HepG2 (cell line): ENCODE measurements at regions not wholly inside any gene's neighbourhood (a gene's known extent, or its start where the extent isn't known, plus 50 kb on each side); places are given as distances from the start of the nearest gene placed in this dataset.

Experiments
- ARNTL ChIP-seq: sonication (generic); formaldehyde crosslinking; IDR thresholded peaks from 2 replicates; pipeline ENCODE4 v1.4.0; 2020; ENCODE audit warnings: mild to moderate bottlenecking, missing genetic modification reagents
- ATF3 ChIP-seq: sonication (generic); formaldehyde crosslinking; IDR thresholded peaks from 2 replicates; pipeline ENCODE4 v1.4.0; 2020; ENCODE audit warnings: missing genetic modification reagents
- CEBPB ChIP-seq: IDR thresholded peaks from 2 replicates; pipeline ENCODE4 v1.6.1; 2011; ENCODE audit warnings: low read depth, low read length, improper control_type of control experiment, borderline replicate concordance
- FLYWCH1 ChIP-seq: sonication (generic); formaldehyde crosslinking; IDR thresholded peaks from 2 replicates; pipeline ENCODE4 v1.8.1; 2023; ENCODE audit warnings: mild to moderate bottlenecking, missing genetic modification reagents
- FOXK2 ChIP-seq: fragments of 450-650 bp; IDR thresholded peaks from 2 replicates; pipeline ENCODE4 v1.6.1; 2016
- GABPB1 ChIP-seq: IDR thresholded peaks from 2 replicates; pipeline ENCODE4 v1.6.1; 2016; ENCODE audit warnings: mild to moderate bottlenecking, missing genetic modification reagents, moderate library complexity, missing compliant biosample characterization
- KDM5A ChIP-seq: fragments of 200-600 bp; sonication (generic); IDR thresholded peaks from 2 replicates; pipeline ENCODE4 v1.7.0; 2018; ENCODE audit warnings: antibody characterized with exemption, mild to moderate bottlenecking, low read length, borderline replicate concordance
- MED8 ChIP-seq: sonication (generic); formaldehyde crosslinking; IDR thresholded peaks from 2 replicates; pipeline ENCODE4 v1.8.1; 2023; ENCODE audit warnings: mild to moderate bottlenecking, missing genetic modification reagents; ENCODE audit not compliant: insufficient replicate concordance
- MIER2 ChIP-seq: IDR thresholded peaks from 2 replicates; pipeline ENCODE4 v1.6.1; 2016; ENCODE audit warnings: missing biosample characterization, missing genetic modification reagents
- MNT ChIP-seq: fragments of 450-650 bp; IDR thresholded peaks from 2 replicates; pipeline ENCODE4 v1.6.1; 2016
- RFXANK ChIP-seq: IDR thresholded peaks from 2 replicates; pipeline ENCODE4 v1.6.1; 2016
- THYN1 ChIP-seq: sonication (generic); formaldehyde crosslinking; IDR thresholded peaks from 2 replicates; pipeline ENCODE4 v1.8.1; 2023; ENCODE audit warnings: low read depth, mild to moderate bottlenecking, moderate library complexity, missing genetic modification reagents, borderline replicate concordance
- TOE1 ChIP-seq: sonication (generic); formaldehyde crosslinking; IDR thresholded peaks from 2 replicates; pipeline ENCODE4 v1.4.0; 2020; ENCODE audit warnings: mild to moderate bottlenecking, missing genetic modification reagents
- ZBTB20 ChIP-seq: sonication (generic); formaldehyde crosslinking; IDR thresholded peaks from 2 replicates; pipeline ENCODE4 v1.8.1; 2023; ENCODE audit warnings: missing genetic modification reagents, low read depth, mild to moderate bottlenecking, borderline replicate concordance
- ZNF101 ChIP-seq: sonication (generic); formaldehyde crosslinking; IDR thresholded peaks from 2 replicates; pipeline ENCODE4 v1.4.0; 2020; ENCODE audit warnings: mild to moderate bottlenecking, low read depth, missing genetic modification reagents, borderline replicate concordance
- ZNF501 ChIP-seq: sonication (generic); formaldehyde crosslinking; IDR thresholded peaks from 2 replicates; pipeline ENCODE4 v1.5.1; 2020; ENCODE audit warnings: mild to moderate bottlenecking, moderate library complexity, missing genetic modification reagents
- ZNF546 ChIP-seq: sonication (generic); formaldehyde crosslinking; conservative IDR thresholded peaks from 2 replicates; pipeline ENCODE4 v1.8.1; 2023; ENCODE audit warnings: mild to moderate bottlenecking, missing genetic modification reagents
- ZNF550 ChIP-seq: sonication (generic); formaldehyde crosslinking; IDR thresholded peaks from 2 replicates; pipeline ENCODE4 v1.4.0; 2020; ENCODE audit warnings: mild to moderate bottlenecking, missing genetic modification reagents, borderline replicate concordance
- ZNF703 ChIP-seq: sonication (generic); formaldehyde crosslinking; IDR thresholded peaks from 2 replicates; pipeline ENCODE4 v1.5.1; 2020; ENCODE audit warnings: missing genetic modification reagents, mild to moderate bottlenecking, moderate library complexity, borderline replicate concordance

- TF ChIP-seq THYN1 (CRISPR knock-in tag) (0 out of 2 replicates have a peak, but pooled peaks have one; percentile 57), MED8 (no peak), MNT (no peak), FOXK2 (no peak), KDM5A (peak; percentile 1), RFXANK (CRISPR knock-in tag) (no peak), ZNF550 (no peak), ATF3 (CRISPR knock-in tag) (0 out of 2 replicates have a peak, but pooled peaks have one; percentile 14), ZNF703 (CRISPR knock-in tag) (no peak; the same call in 1 of the 2 replicates), FLYWCH1 (CRISPR knock-in tag) (peak; percentile 19; the same call in 1 of the 2 replicates), ZBTB20 (CRISPR knock-in tag) (peak; percentile 40; the same call in 1 of the 2 replicates), ZNF501 (CRISPR knock-in tag) (no peak), GABPB1 (CRISPR knock-in tag) (peak; percentile 82), ARNTL (no peak), ZNF546 (CRISPR knock-in tag) (no peak), MIER2 (CRISPR knock-in tag) (0 out of 2 replicates have a peak, but pooled peaks have one; percentile 12), TOE1 (CRISPR knock-in tag) (peak; percentile 28; the same call in 1 of the 2 replicates), ZNF101 (no peak), CEBPB (no peak)
These were observed 90.2 kb downstream of the FAM161A start (continued) for GRCh38 chr2:61763605-61764034.
